ENCODE measurements at regions not wholly inside any gene's neighbourhood (a gene's known extent, or its start where the extent isn't known, plus 50 kb on each side); places are given as distances from the start of the nearest gene placed in this dataset.

DNA sequence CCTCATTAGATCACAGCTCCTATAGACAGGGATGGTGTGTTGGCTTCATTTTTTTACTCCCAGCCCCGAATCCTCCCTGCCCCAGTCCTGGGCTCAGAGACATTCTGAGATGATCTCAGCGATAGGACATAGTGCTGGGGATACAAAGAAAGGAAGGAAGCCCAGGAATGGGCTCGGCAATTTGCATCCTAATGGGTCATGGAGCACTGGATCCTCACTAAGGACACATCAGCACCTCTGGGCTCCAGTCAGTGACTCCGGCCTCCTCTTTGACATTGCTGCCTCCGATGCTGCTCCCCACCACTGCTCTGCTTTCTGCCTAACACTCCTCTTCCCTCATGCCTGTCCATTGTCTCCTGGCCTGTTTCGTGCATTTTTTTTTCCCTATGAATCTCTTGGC lies 489.1 kb downstream of the STK39 start:
- Histone ChIP-seq H3K36me3 (ENCODE audit: insufficient read depth, low read length) (no peaks in the 10 kb centered on the region), H3K4me3 (ENCODE audit: low read length) (no peak overlapping the region), H3K27ac (ENCODE audit: low read depth in 1 of 2, low read length in 2 of 2) (no peak overlapping the region), H3K9me3 (ENCODE audit: control insufficient read depth in 1 of 2, insufficient read depth in 1 of 2, low read length in 2 of 2) (no peaks in the 10 kb centered on the region), H3K4me1 (ENCODE audit: insufficient read depth, low read length) (no peaks in the 10 kb centered on the region), H3K27me3 (ENCODE audit: control insufficient read depth in 1 of 2, insufficient read depth in 2 of 2, low read length in 2 of 2) (no peaks in the 10 kb centered on the region)
- H3K27ac Mint-ChIP-seq: no peak overlapping the region
- H3K36me3 Mint-ChIP-seq (ENCODE audit: low read depth): no peaks in the 10 kb centered on the region
- ATAC-seq (ENCODE audit: poor library complexity) (no peak), DNase-seq (no peak)
- CTCF ChIA-PET: no interaction called here
- no peak overlapping the region for H3K4me3 Mint-ChIP-seq
- TF ChIP-seq, protein P1, sequence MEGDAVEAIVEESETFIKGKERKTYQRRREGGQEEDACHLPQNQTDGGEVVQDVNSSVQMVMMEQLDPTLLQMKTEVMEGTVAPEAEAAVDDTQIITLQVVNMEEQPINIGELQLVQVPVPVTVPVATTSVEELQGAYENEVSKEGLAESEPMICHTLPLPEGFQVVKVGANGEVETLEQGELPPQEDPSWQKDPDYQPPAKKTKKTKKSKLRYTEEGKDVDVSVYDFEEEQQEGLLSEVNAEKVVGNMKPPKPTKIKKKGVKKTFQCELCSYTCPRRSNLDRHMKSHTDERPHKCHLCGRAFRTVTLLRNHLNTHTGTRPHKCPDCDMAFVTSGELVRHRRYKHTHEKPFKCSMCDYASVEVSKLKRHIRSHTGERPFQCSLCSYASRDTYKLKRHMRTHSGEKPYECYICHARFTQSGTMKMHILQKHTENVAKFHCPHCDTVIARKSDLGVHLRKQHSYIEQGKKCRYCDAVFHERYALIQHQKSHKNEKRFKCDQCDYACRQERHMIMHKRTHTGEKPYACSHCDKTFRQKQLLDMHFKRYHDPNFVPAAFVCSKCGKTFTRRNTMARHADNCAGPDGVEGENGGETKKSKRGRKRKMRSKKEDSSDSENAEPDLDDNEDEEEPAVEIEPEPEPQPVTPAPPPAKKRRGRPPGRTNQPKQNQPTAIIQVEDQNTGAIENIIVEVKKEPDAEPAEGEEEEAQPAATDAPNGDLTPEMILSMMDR (IDR thresholded peaks at IDR 0.05): no peak
- intact Hi-C loops (cut with DNase I, micrococcal nuclease): no loop called here
- no peaks in the 10 kb centered on the region for H3K4me1 Mint-ChIP-seq (ENCODE audit: low read depth)
- POLR2A ChIA-PET: no interaction called here
- H3K27me3 Mint-ChIP-seq: no peaks in the 10 kb centered on the region
- no peaks in the 10 kb centered on the region for H3K9me3 Mint-ChIP-seq

DNA sequence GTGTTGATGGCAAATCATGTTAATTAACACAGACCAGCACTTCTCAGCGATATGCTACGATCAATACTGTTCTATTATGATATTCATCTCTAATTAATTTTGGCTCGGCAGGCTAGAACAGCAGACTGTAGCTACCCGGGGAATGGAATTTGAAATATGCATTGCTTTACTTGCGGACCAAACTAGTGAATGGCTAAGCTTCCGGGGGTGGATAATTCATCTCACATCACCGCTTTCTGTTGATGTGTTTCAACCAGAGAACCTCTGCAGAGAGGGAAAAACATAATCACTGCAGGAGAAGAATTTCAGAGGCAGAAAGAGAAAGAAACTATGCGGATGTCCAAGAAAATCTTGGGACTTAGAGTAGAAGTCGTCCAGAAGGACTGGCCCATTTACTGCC lies 490.9 kb downstream of the STK39 start:
- H3K27me3 ChIP-seq (ENCODE audit: control insufficient read depth in 1 of 2, insufficient read depth in 2 of 2, low read length in 2 of 2): no peaks in the 10 kb centered on the region
- ATAC-seq (ENCODE audit: poor library complexity) (no peak), DNase-seq (no peak)
- Mint-ChIP-seq H3K36me3 (ENCODE audit: low read depth) (no peaks in the 10 kb centered on the region), H3K4me1 (ENCODE audit: low read depth) (no peaks in the 10 kb centered on the region), H3K4me3 (no peak overlapping the region), H3K27ac (no peak overlapping the region), H3K27me3 (no peaks in the 10 kb centered on the region), H3K9me3 (no peaks in the 10 kb centered on the region)
- intact Hi-C loops (cut with DNase I, micrococcal nuclease): no loop called here
- H3K4me1 ChIP-seq (ENCODE audit: insufficient read depth, low read length): no peaks in the 10 kb centered on the region
- ChIA-PET CTCF (no interaction called here), POLR2A (no interaction called here)
- TF ChIP-seq, protein P1 (IDR thresholded peaks at IDR 0.05): no peak
- no peak overlapping the region for H3K27ac ChIP-seq (ENCODE audit: low read depth in 1 of 2, low read length in 2 of 2)
- H3K36me3 ChIP-seq (ENCODE audit: insufficient read depth, low read length): no peaks in the 10 kb centered on the region
- H3K4me3 ChIP-seq (ENCODE audit: low read length): no peak overlapping the region
- H3K9me3 ChIP-seq (ENCODE audit: control insufficient read depth in 1 of 2, insufficient read depth in 1 of 2, low read length in 2 of 2): no peaks in the 10 kb centered on the region

DNA sequence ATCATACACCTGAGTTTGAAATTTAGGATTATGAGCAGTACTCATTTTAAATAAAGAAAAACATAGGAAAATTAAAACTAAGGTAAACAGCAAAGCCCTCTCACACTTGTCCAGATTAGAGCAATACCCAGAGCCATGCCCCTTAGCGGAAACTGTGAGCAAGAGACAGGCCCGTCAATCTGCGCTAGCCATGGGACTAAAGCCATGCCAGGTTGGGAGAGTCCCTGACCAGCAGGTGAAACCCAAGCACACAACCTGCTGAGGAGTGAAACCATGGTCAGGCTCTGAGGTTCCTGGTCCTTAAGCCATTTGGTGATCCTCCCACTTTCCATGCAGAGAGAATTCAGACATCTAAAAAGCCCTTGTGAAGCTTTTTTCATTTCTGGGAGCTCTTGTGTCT lies 494.3 kb downstream of the STK39 start:
- Mint-ChIP-seq H3K4me1 (ENCODE audit: low read depth) (no peaks in the 10 kb centered on the region), H3K4me3 (no peak overlapping the region), H3K36me3 (ENCODE audit: low read depth) (no peaks in the 10 kb centered on the region), H3K27ac (no peak overlapping the region), H3K9me3 (no peaks in the 10 kb centered on the region), H3K27me3 (peaks cover 9% of the 10 kb centered on the region)
- POLR2A ChIA-PET: no interaction called here
- H3K36me3 ChIP-seq (ENCODE audit: insufficient read depth, low read length): no peaks in the 10 kb centered on the region
- no peak overlapping the region for H3K27ac ChIP-seq (ENCODE audit: low read depth in 1 of 2, low read length in 2 of 2)
- DNase-seq: no peak
- ATAC-seq (ENCODE audit: poor library complexity): no peak
- H3K4me1 ChIP-seq (ENCODE audit: insufficient read depth, low read length): no peaks in the 10 kb centered on the region
- CTCF ChIA-PET: no interaction called here
- TF ChIP-seq, protein P1 (IDR thresholded peaks at IDR 0.05): no peak
- H3K27me3 ChIP-seq (ENCODE audit: control insufficient read depth in 1 of 2, insufficient read depth in 2 of 2, low read length in 2 of 2): no peaks in the 10 kb centered on the region
- intact Hi-C loops (cut with DNase I, micrococcal nuclease): no loop called here
- H3K9me3 ChIP-seq (ENCODE audit: control insufficient read depth in 1 of 2, insufficient read depth in 1 of 2, low read length in 2 of 2): no peaks in the 10 kb centered on the region
- H3K4me3 ChIP-seq (ENCODE audit: low read length): no peak overlapping the region

All from CD4-positive, alpha-beta T cell (primary cell).